Neuronal stem cell (in vitro differentiated cells): ENCODE measurements at regions not wholly inside any gene's neighbourhood (a gene's known extent, or its start where the extent isn't known, plus 50 kb on each side); places are given as distances from the start of the nearest gene placed in this dataset.
A peak's percentile ranks its signal among the peaks of the same experiment; 100 is the strongest.

ENCODE experiments used
- DNase-seq: peaks from one replicate; pipeline ENCODE4 v3.0.0-alpha.2; 2013; ENCODE audit warnings: low spot score
- H2AFZ ChIP-seq: one replicate; pipeline ENCODE4 v1.6.1; 2013; ENCODE audit warnings: mild to moderate bottlenecking, low read length, inconsistent platforms
- H2AK5ac ChIP-seq: 2 replicates; pipeline ENCODE4 v1.6.1; 2013; ENCODE audit warnings: low read depth, mild to moderate bottlenecking, inconsistent platforms, low read length, moderate library complexity, mixed read lengths
- H2BK120ac ChIP-seq: 2 replicates; pipeline ENCODE4 v1.6.1; 2013; ENCODE audit warnings: low read depth, mild to moderate bottlenecking, inconsistent platforms, low read length, moderate library complexity, mixed read lengths
- H2BK12ac ChIP-seq: one replicate; pipeline ENCODE4 v1.6.1; 2013; ENCODE audit warnings: low read length, inconsistent platforms
- H2BK15ac ChIP-seq: 2 replicates; pipeline ENCODE4 v1.6.1; 2013; ENCODE audit warnings: mild to moderate bottlenecking, low read length, inconsistent platforms, mixed read lengths
- H2BK5ac ChIP-seq: one replicate; pipeline ENCODE4 v1.6.1; 2013; ENCODE audit warnings: inconsistent platforms, mild to moderate bottlenecking, low read length, moderate library complexity
- H3K14ac ChIP-seq: one replicate; pipeline ENCODE4 v1.6.1; 2013; ENCODE audit warnings: low read length, inconsistent platforms
- H3K18ac ChIP-seq: 2 replicates; pipeline ENCODE4 v1.6.1; 2013; ENCODE audit warnings: low read length, inconsistent platforms
- H3K23ac ChIP-seq: 2 replicates; pipeline ENCODE4 v1.6.1; 2013; ENCODE audit warnings: low read depth, mild to moderate bottlenecking, mixed read lengths, low read length, inconsistent platforms; ENCODE audit not compliant: poor library complexity
- H3K27ac ChIP-seq: replicated peaks from 3 replicates; pipeline ENCODE4 v1.5.1; 2013; ENCODE audit warnings: low read length, inconsistent platforms
- H3K27me3 ChIP-seq, 3 experiments: 2 replicates each; pipeline ENCODE4 v1.6.1; 2013; ENCODE audit warnings: low read length in 3 of 3, mild to moderate bottlenecking in 2 of 3, inconsistent platforms in 1 of 3, low read depth in 1 of 3, mixed read lengths in 1 of 3, moderate library complexity in 1 of 3; ENCODE audit not compliant: control insufficient read depth in 3 of 3, insufficient read depth in 3 of 3
- H3K36me3 ChIP-seq, 2 donors: replicated peaks in 1 of 2; 2 replicates each; pipeline ENCODE4 v1.6.1; 2013; ENCODE audit warnings: low read length in 2 of 2; ENCODE audit not compliant: control insufficient read depth in 2 of 2, insufficient read depth in 2 of 2
- H3K4ac ChIP-seq: 2 replicates; pipeline ENCODE4 v1.6.1; 2013; ENCODE audit warnings: inconsistent platforms, mild to moderate bottlenecking, low read length, moderate library complexity
- H3K4me1 ChIP-seq, 2 donors: 1 replicate in 1 of 2; 2 replicates in 1 of 2; pipeline ENCODE4 v1.6.1; 2013; ENCODE audit warnings: low read length in 2 of 2, low read depth in 1 of 2; ENCODE audit not compliant: control insufficient read depth in 2 of 2, insufficient read depth in 1 of 2
- H3K4me2 ChIP-seq: one replicate; pipeline ENCODE4 v1.6.1; 2013; ENCODE audit warnings: mild to moderate bottlenecking, low read length, inconsistent platforms; ENCODE audit not compliant: insufficient read depth, poor library complexity, severe bottlenecking
- H3K4me3 ChIP-seq, 2 donors: 2 replicates each; pipeline ENCODE4 v1.5.1; 2013; ENCODE audit warnings: low read length in 2 of 2, mild to moderate bottlenecking in 2 of 2, inconsistent platforms in 1 of 2, moderate library complexity in 1 of 2
- H3K79me1 ChIP-seq: one replicate; pipeline ENCODE4 v1.6.1; 2013; ENCODE audit warnings: low read depth, mild to moderate bottlenecking, inconsistent platforms, low read length, moderate library complexity
- H3K9ac ChIP-seq: one replicate; pipeline ENCODE4 v1.6.1; 2013; ENCODE audit warnings: mild to moderate bottlenecking, low read depth, low read length, inconsistent platforms; ENCODE audit not compliant: poor library complexity
- H3K9me3 ChIP-seq, 2 donors: replicated peaks in 1 of 2; 2 replicates each; pipeline versions ENCODE3 to v1.6.1; 2013; ENCODE audit warnings: low read length in 2 of 2, mild to moderate bottlenecking in 2 of 2, inconsistent platforms in 1 of 2, low read depth in 1 of 2, mixed read lengths in 1 of 2, moderate library complexity in 1 of 2; ENCODE audit not compliant: control insufficient read depth in 2 of 2, insufficient read depth in 1 of 2
- H4K8ac ChIP-seq: one replicate; pipeline ENCODE4 v1.6.1; 2013; ENCODE audit warnings: low read depth, mild to moderate bottlenecking, inconsistent platforms, low read length, moderate library complexity
- H4K91ac ChIP-seq: one replicate; pipeline ENCODE4 v1.6.1; 2013; ENCODE audit warnings: low read length, low read depth, mild to moderate bottlenecking, inconsistent platforms; ENCODE audit not compliant: poor library complexity
- WGBS, 2 donors: extraction: QIAGEN DNeasy Blood & Tissue Kit; methylation state at CpG; one replicate each; pipeline ENCODE4 v1.1.7; 2013; ENCODE audit warnings: missing lambda C conversion rate in 2 of 2, mixed read lengths in 1 of 2; ENCODE audit not compliant: insufficient read length in 2 of 2, insufficient replicate concordance in 1 of 2; ENCODE audit errors: extremely low coverage in 2 of 2; 5-methylcytosine and 5-hydroxymethylcytosine counted together

DNA sequence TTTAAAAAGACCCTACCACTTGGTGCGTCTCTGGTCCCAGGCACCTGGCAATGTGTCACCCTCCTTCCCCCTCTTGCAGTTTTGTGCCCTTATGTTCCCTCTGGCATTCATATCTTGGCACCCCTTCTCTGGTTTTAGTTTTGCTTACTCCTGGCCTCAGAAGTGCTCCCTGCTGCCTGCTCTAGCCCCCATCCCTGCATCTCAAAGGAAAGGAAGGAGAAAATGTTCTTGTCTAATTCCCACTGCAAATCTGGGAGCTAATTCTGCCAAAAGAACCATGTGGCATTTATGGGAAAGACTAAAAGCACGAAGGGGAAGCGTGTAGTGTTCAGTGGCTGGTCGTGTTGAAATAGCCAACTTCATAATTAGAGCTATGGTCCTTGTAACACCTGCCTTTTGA lies 340.1 kb upstream of the RPS6KA3 start:
- H3K9me3 ChIP-seq, result no peaks in the 10 kb centered on the region
- no peaks in the 10 kb centered on the region for H3K79me1 ChIP-seq
- H2BK120ac ChIP-seq, result no peak overlapping the region
- no peak overlapping the region for H2BK5ac ChIP-seq
- H3K4me1 ChIP-seq, result no peaks in the 10 kb centered on the region
- no peak overlapping the region for H3K18ac ChIP-seq
- no peak overlapping the region for H2BK15ac ChIP-seq
- H2AFZ ChIP-seq, result no peak overlapping the region
- H3K27ac ChIP-seq, result no peak overlapping the region
- no peak overlapping the region for H4K91ac ChIP-seq
- no peaks in the 10 kb centered on the region for H3K36me3 ChIP-seq
- H3K23ac ChIP-seq, result no peak overlapping the region
- no peak overlapping the region for H3K4me3 ChIP-seq
- no CpG with 5 or more reads among the region's 4 CpGs for WGBS, 2 donors
- H3K4ac ChIP-seq, result no peak overlapping the region
- no peak overlapping the region for H3K9ac ChIP-seq
- no peak overlapping the region for H3K14ac ChIP-seq
- no peak for DNase-seq
- H2AK5ac ChIP-seq, result no peak overlapping the region
- H2BK12ac ChIP-seq, result no peak overlapping the region
- no peak overlapping the region for H4K8ac ChIP-seq
- no peaks in the 10 kb centered on the region for H3K27me3 ChIP-seq
- no peak overlapping the region for H3K4me2 ChIP-seq

GRCh38 chrX:20596856-20597255 lies 330.1 kb upstream of the RPS6KA3 start:
- Histone ChIP-seq H3K36me3 (no peaks in the 10 kb centered on the region), H3K4me3 (no peak overlapping the region), H3K4me1 (no peaks in the 10 kb centered on the region), H4K91ac (no peak overlapping the region), H2AFZ (no peak overlapping the region), H3K27ac (no peak overlapping the region), H3K4ac (no peak overlapping the region), H2BK120ac (no peak overlapping the region), H3K14ac (no peak overlapping the region), H2AK5ac (no peak overlapping the region), H3K4me2 (no peak overlapping the region), H3K79me1 (no peaks in the 10 kb centered on the region), H2BK5ac (no peak overlapping the region), H4K8ac (no peak overlapping the region), H3K18ac (no peak overlapping the region), H2BK15ac (no peak overlapping the region), H3K9ac (no peak overlapping the region), H3K27me3 (no peaks in the 10 kb centered on the region), H3K23ac (no peak overlapping the region), H3K9me3 (no peaks in the 10 kb centered on the region), H2BK12ac (no peak overlapping the region)
- no CpG with 5 or more reads among the region's 2 CpGs for WGBS, 2 donors
- no peak for DNase-seq

- Histone ChIP-seq H3K36me3 (no peaks in the 10 kb centered on the region), H3K4me1 (no peaks in the 10 kb centered on the region)
Observed at GRCh38 chrX:20595928-20596575, 329.3 kb upstream of the RPS6KA3 start.

DNA sequence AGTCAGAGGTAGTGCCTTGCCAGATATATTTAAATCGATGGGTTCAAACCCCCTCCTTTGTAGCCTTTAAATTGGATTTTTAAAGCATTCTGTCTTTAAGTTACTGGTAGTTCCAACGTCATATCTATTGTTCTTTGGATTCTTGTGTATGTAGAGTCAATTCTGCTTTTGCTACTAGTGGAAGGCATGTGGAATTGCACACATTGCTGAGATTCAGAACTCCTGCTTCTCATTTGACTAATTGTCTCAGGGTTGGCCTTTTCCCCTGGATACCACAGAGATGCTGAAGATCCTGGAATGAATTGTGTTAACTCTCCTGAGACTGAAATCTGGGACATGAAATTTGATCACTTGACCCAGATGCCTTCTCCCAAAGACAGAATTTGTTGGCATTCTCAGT lies 328.3 kb upstream of the RPS6KA3 start:
- Histone ChIP-seq H2BK5ac (no peak overlapping the region), H3K36me3 (no peaks in the 10 kb centered on the region), H3K9me3 (no peaks in the 10 kb centered on the region), H2BK15ac (no peak overlapping the region), H3K18ac (no peak overlapping the region), H3K14ac (no peak overlapping the region), H2AK5ac (no peak overlapping the region), H2BK120ac (no peak overlapping the region), H3K23ac (no peak overlapping the region), H4K8ac (no peak overlapping the region), H2BK12ac (no peak overlapping the region), H3K4ac (no peak overlapping the region), H3K4me2 (no peak overlapping the region), H2AFZ (no peak overlapping the region), H3K9ac (no peak overlapping the region), H3K4me1 (no peaks in the 10 kb centered on the region), H4K91ac (no peak overlapping the region), H3K27me3 (no peaks in the 10 kb centered on the region), H3K27ac (no peak overlapping the region), H3K4me3 (no peak overlapping the region), H3K79me1 (no peaks in the 10 kb centered on the region)
- DNase-seq, result peak; percentile 0
- no CpG with 5 or more reads among the region's 2 CpGs for WGBS, 2 donors

More at GRCh38 chrX:20595928-20596575, 329.3 kb upstream of the RPS6KA3 start:
- no peak for DNase-seq
- no peak overlapping the region for H2AFZ ChIP-seq
- no peak overlapping the region for H2AK5ac ChIP-seq
- no peak overlapping the region for H2BK12ac ChIP-seq
- no peaks in the 10 kb centered on the region for H3K79me1 ChIP-seq
- H4K91ac ChIP-seq, result no peak overlapping the region
- no peak overlapping the region for H3K4me3 ChIP-seq
- H4K8ac ChIP-seq, result no peak overlapping the region
- no peak overlapping the region for H3K4me2 ChIP-seq
- WGBS, 2 donors, result no CpG with 5 or more reads among the region's 6 CpGs
- H3K9me3 ChIP-seq, result no peaks in the 10 kb centered on the region
- no peak overlapping the region for H3K27ac ChIP-seq
- H3K4ac ChIP-seq, result no peak overlapping the region
- no peak overlapping the region for H3K9ac ChIP-seq
- H2BK120ac ChIP-seq, result no peak overlapping the region
- H3K23ac ChIP-seq, result no peak overlapping the region
- H3K27me3 ChIP-seq, result no peaks in the 10 kb centered on the region
- no peak overlapping the region for H3K18ac ChIP-seq
- H2BK15ac ChIP-seq, result no peak overlapping the region
- no peak overlapping the region for H3K14ac ChIP-seq
- H2BK5ac ChIP-seq, result no peak overlapping the region
